T-cell (primary cell): ENCODE measurements at regions not wholly inside any gene's neighbourhood (a gene's known extent, or its start where the extent isn't known, plus 50 kb on each side); places are given as distances from the start of the nearest gene placed in this dataset.

ENCODE experiments used
- ATAC-seq, 4 experiments: fragments of 200-7000 bp in 3 of 4; fragments of 150-1000 bp in 1 of 4; cut with Tn5 transposase; replicated peaks in 1 of 4; 1 replicate in 3 of 4; 2 replicates in 1 of 4; pipeline ENCODE4 v1.10.0; 2021; ENCODE audit warnings: moderate library complexity in 3 of 4, mild to moderate bottlenecking in 2 of 4, moderate number of reproducible peaks in 1 of 4
- CTCF ChIA-PET, 2 donors: fragments of 300-600 bp; sonication (Branson Sonifier 250); formaldehyde crosslinking; loops; one replicate each; lab custom pipeline; 2022; ENCODE audit warnings: antibody characterized with exemption in 2 of 2; lab: Charles Lee
- POLR2A ChIA-PET, 2 donors: fragments of 300-600 bp; sonication (Branson Sonifier 250); formaldehyde crosslinking; loops; one replicate each; lab custom pipeline; 2022; ENCODE audit warnings: antibody characterized with exemption in 2 of 2; lab: Charles Lee
- DNase-seq, 35 experiments: peaks; one replicate each; pipeline versions ENCODE4 v3.0.0 to v3.0.0-alpha.2; 2013 to 2023
- H3K27ac ChIP-seq: one replicate; pipeline ENCODE4 v1.5.1; 2013; ENCODE audit warnings: low read length
- H3K27me3 ChIP-seq, 2 experiments: replicated peaks in 1 of 2; 1 replicate in 1 of 2; 2 replicates in 1 of 2; pipeline versions ENCODE4 v1.6.1 to v1.7.0; 2013; ENCODE audit warnings: low read length in 1 of 2, mixed read lengths in 1 of 2; ENCODE audit not compliant: control insufficient read depth in 2 of 2, insufficient read depth in 2 of 2; ENCODE audit errors: extremely low read depth in 1 of 2
- H3K36me3 ChIP-seq, 2 donors: 1 replicate in 1 of 2; 2 replicates in 1 of 2; pipeline versions ENCODE4 v1.6.1 to v1.7.0; 2013; ENCODE audit warnings: low read length in 1 of 2; ENCODE audit not compliant: control insufficient read depth in 2 of 2, insufficient read depth in 1 of 2; ENCODE audit errors: extremely low read depth in 1 of 2
- H3K4me1 ChIP-seq, 2 experiments: 1 replicate in 1 of 2; 2 replicates in 1 of 2; pipeline versions ENCODE4 v1.6.1 to v1.7.0; 2013; ENCODE audit warnings: low read length in 2 of 2, mixed read lengths in 1 of 2; ENCODE audit not compliant: insufficient read depth in 2 of 2, control insufficient read depth in 1 of 2; ENCODE audit errors: extremely low read depth in 1 of 2
- H3K4me3 ChIP-seq, 2 donors: 1 replicate in 1 of 2; 2 replicates in 1 of 2; pipeline versions ENCODE4 v1.5.1 to v1.7.0; 2013; ENCODE audit warnings: mild to moderate bottlenecking in 2 of 2, low read length in 1 of 2, moderate library complexity in 1 of 2; ENCODE audit not compliant: control insufficient read depth in 1 of 2; ENCODE audit errors: extremely low read depth in 1 of 2
- H3K9me3 ChIP-seq: 2 replicates; pipeline ENCODE4 v1.7.0; 2013
- H3K27ac Mint-ChIP-seq, 2 donors: one replicate each; pipeline ENCODE4 v1.8.0; 2020 to 2021; ENCODE audit warnings: mild to moderate bottlenecking in 2 of 2, mixed read lengths in 2 of 2
- H3K27me3 Mint-ChIP-seq, 2 donors: one replicate each; pipeline ENCODE4 v1.8.0; 2021 to 2022; ENCODE audit warnings: mixed read lengths in 2 of 2
- H3K36me3 Mint-ChIP-seq: one replicate; pipeline ENCODE4 v1.8.0; 2021; ENCODE audit warnings: mixed read lengths
- H3K4me1 Mint-ChIP-seq, 3 donors: one replicate each; pipeline ENCODE4 v1.8.0; 2020 to 2022; ENCODE audit warnings: mixed read lengths in 3 of 3, mild to moderate bottlenecking in 1 of 3
- H3K4me3 Mint-ChIP-seq, 3 donors: one replicate each; pipeline ENCODE4 v1.8.0; 2020 to 2022; ENCODE audit warnings: mild to moderate bottlenecking in 3 of 3, mixed read lengths in 3 of 3, moderate library complexity in 3 of 3
- H3K9me3 Mint-ChIP-seq, 3 donors: one replicate each; pipeline ENCODE4 v1.8.0; 2020 to 2022; ENCODE audit warnings: mixed read lengths in 3 of 3
- WGBS: methylation state at CpG from one replicate; pipeline ENCODE4 v1.1.5; 2013; ENCODE audit warnings: missing lambda C conversion rate; ENCODE audit not compliant: insufficient coverage; 5-methylcytosine and 5-hydroxymethylcytosine counted together

DNA sequence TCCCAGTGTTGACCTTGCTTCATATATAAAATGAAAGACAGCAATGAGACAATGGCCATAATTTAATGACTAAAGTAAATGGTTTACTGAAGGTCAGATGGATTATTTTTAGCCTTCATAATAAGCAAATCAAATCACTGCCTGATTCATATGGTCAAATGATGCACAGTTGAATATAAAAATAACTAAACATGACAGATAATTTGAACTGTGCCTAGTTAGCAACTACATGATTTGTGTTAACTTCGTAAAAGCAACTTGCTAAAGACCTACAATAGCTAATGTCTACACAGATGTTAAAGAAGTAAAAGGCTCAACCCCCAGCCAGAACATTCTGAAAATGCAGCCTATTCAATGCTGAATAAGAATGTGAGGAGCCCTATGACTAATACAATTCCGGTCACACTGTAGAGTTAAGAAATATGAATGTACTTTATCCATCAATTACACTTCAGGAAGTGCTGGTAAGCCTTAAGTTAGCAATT, 590.8 kb upstream of the CDH2 start:
- WGBS = no CpG with 5 or more reads among the region's 2 CpGs
- Mint-ChIP-seq H3K27ac (no peak overlapping the region), H3K36me3 (no peaks in the 10 kb centered on the region), H3K4me3 (no peak overlapping the region), H3K4me1 (no peaks in the 10 kb centered on the region), H3K9me3 (peaks cover 6 to 19% (median 6%) of the 10 kb centered on the region in 3 donors), H3K27me3 (no peaks in the 10 kb centered on the region)
- ATAC-seq = no peak
- H3K27ac ChIP-seq = no peak overlapping the region
- DNase-seq = no peak
- no peaks in the 10 kb centered on the region for H3K9me3 ChIP-seq
- peaks cover 0 to 7% of the 10 kb centered on the region in 2 experiments for H3K4me1 ChIP-seq
- no peak overlapping the region for H3K4me3 ChIP-seq
- ChIA-PET CTCF (no interaction called here), POLR2A (no interaction called here)
- H3K36me3 ChIP-seq = no peaks in the 10 kb centered on the region
- no peaks in the 10 kb centered on the region for H3K27me3 ChIP-seq

DNA sequence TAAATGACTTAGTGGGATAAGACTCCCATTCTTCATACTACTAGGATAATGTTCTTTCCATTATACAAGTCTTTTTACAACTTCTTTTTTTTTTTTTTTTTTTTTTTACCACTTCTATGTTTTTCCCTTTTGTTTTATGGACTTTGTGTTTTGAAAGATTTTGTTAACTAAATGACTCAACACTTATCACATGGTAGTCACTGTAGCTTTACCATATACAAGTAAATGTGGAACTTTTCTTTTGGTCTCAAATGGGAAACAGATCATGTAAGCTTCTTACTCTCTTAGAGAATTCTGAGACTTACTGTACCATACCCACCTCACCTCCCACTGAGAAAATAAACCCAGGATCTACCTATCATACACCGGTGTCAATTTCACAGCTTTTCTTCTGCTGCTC, 590.3 kb upstream of the CDH2 start:
- no peak overlapping the region for H3K27ac ChIP-seq
- ChIA-PET POLR2A (no interaction called here), CTCF (no interaction called here)
- no CpG with 5 or more reads among the region's 1 CpG for WGBS
- no peak overlapping the region for H3K27ac Mint-ChIP-seq
- no peaks in the 10 kb centered on the region for H3K27me3 Mint-ChIP-seq
- no peaks in the 10 kb centered on the region for H3K9me3 ChIP-seq
- no peaks in the 10 kb centered on the region for H3K36me3 ChIP-seq
- no peak overlapping the region for H3K4me3 ChIP-seq
- H3K4me3 Mint-ChIP-seq = no peak overlapping the region
- ATAC-seq = no peak
- H3K27me3 ChIP-seq = no peaks in the 10 kb centered on the region
- no peaks in the 10 kb centered on the region for H3K4me1 Mint-ChIP-seq
- H3K36me3 Mint-ChIP-seq = no peaks in the 10 kb centered on the region
- no peak for DNase-seq
- peaks cover 0 to 7% of the 10 kb centered on the region in 2 experiments for H3K4me1 ChIP-seq
- H3K9me3 Mint-ChIP-seq = peaks cover 6 to 22% (median 10%) of the 10 kb centered on the region in 3 donors

DNA sequence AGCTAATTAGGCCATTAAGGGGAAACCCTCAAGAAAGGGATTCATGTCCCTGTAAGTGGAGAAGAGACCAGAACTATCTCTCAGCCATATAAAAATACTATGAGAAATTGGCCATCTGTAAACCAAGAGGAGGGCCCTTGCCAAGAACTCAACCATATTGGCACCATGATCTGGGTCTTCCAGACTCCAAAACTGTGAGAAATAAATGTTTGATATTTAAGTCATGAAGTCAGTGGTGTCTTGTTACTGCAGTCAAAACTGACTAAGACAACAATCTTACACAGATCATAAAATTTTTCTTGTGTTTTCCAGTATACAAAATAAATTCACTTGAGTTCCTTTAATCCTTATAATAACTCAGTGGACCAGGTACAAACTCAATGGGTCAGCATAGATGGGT, 589.8 kb upstream of the CDH2 start:
- Histone ChIP-seq H3K27ac (no peak overlapping the region), H3K9me3 (no peaks in the 10 kb centered on the region), H3K4me1 (peaks cover 0 to 7% of the 10 kb centered on the region in 2 experiments), H3K27me3 (no peaks in the 10 kb centered on the region), H3K36me3 (no peaks in the 10 kb centered on the region), H3K4me3 (no peak overlapping the region)
- ChIA-PET CTCF (no interaction called here), POLR2A (no interaction called here)
- no peaks in the 10 kb centered on the region for H3K4me1 Mint-ChIP-seq
- H3K4me3 Mint-ChIP-seq = no peak overlapping the region
- H3K27me3 Mint-ChIP-seq = no peaks in the 10 kb centered on the region
- no peak overlapping the region for H3K27ac Mint-ChIP-seq
- DNase-seq (no peak), ATAC-seq (no peak)
- H3K36me3 Mint-ChIP-seq = no peaks in the 10 kb centered on the region
- peaks cover 6 to 27% (median 13%) of the 10 kb centered on the region in 3 donors for H3K9me3 Mint-ChIP-seq

DNA sequence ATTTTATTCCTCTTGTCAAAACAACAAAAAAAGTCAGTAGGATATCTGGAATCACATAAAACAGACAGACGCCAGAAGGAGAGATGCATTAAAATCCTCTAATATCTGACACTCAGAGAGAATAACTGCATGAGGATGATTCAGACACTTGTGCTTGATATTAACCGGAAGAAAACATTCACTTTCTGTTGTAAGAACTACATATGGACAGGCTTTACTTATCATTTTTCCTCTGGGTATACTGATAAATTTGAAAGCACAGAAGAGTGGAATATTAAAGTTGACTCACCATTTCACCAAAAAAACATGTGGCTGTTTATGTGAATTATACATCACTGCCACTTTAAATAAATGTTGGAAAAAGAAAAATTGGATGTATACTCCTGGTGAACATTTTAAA, 589.1 kb upstream of the CDH2 start:
- peaks cover 0 to 7% of the 10 kb centered on the region in 2 experiments for H3K4me1 ChIP-seq
- Mint-ChIP-seq H3K4me3 (no peak overlapping the region), H3K27me3 (no peaks in the 10 kb centered on the region), H3K4me1 (no peaks in the 10 kb centered on the region), H3K27ac (no peak overlapping the region), H3K9me3 (peaks cover 6 to 29% (median 15%) of the 10 kb centered on the region in 3 donors), H3K36me3 (no peaks in the 10 kb centered on the region)
- H3K27me3 ChIP-seq = no peaks in the 10 kb centered on the region
- no peaks in the 10 kb centered on the region for H3K36me3 ChIP-seq
- H3K27ac ChIP-seq = no peak overlapping the region
- ChIA-PET POLR2A (no interaction called here), CTCF (no interaction called here)
- DNase-seq (no peak), ATAC-seq (no peak)
- no peaks in the 10 kb centered on the region for H3K9me3 ChIP-seq
- no peak overlapping the region for H3K4me3 ChIP-seq
- WGBS = 100% methylated on average over 1 of the region's 2 CpGs

DNA sequence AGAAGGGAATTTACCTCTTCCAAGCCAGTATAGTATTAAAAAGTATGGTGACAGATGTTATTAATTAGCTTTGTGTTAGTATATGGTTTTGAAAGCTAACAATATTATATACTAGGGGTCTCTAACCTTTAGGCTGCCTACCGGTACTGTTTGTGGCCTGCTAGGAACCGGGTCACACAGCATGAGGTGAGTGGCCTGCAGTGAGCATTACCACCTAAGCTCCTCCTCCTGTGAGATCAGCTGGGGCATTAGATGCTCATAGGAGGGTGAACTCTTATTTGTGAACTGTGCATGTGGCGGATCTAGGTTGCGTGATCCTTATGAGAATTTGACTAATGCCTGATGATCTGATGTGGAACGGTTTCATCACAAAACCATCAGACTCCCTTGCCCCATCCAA, 583.4 kb upstream of the CDH2 start:
- DNase-seq (no peak), ATAC-seq (no peak)
- no peaks in the 10 kb centered on the region for H3K27me3 ChIP-seq
- Mint-ChIP-seq H3K4me3 (no peak overlapping the region), H3K9me3 (peaks cover 6 to 27% (median 13%) of the 10 kb centered on the region in 3 donors), H3K27ac (no peak overlapping the region), H3K27me3 (no peaks in the 10 kb centered on the region), H3K36me3 (no peaks in the 10 kb centered on the region), H3K4me1 (no peaks in the 10 kb centered on the region)
- CTCF ChIA-PET = no interaction called here
- no peaks in the 10 kb centered on the region for H3K9me3 ChIP-seq
- no peaks in the 10 kb centered on the region for H3K4me1 ChIP-seq
- no peak overlapping the region for H3K27ac ChIP-seq
- POLR2A ChIA-PET = no interaction called here
- H3K4me3 ChIP-seq = no peak overlapping the region
- no peaks in the 10 kb centered on the region for H3K36me3 ChIP-seq
- WGBS = no CpG with 5 or more reads among the region's 5 CpGs

DNA sequence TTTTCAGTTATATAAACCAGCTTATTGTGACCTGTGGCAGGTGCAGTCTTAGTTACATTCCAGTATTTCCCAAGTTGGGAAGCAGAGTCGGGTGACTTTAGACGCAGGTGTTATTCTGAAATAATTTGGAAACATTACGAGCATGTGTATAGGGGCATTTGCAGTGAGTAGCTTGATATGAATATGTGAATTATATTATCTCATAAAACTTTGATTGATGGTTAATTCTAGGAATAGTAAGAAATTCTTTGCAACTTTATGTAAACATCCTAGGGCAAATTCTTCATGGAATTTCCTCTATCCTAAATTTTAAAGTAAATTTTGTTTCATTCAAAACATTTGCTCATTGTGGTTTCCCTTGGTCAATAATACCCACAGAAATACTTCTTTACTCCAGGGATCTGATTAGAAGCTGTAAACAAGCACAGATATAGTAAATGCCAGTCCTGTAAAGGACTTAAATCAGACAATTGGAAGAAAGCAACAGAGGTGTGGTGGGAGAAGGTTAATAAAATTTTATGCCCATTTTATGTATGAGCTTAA, 580.6 kb upstream of the CDH2 start:
- Histone ChIP-seq H3K4me3 (no peak overlapping the region), H3K9me3 (no peaks in the 10 kb centered on the region), H3K36me3 (no peaks in the 10 kb centered on the region), H3K27ac (no peak overlapping the region), H3K4me1 (no peaks in the 10 kb centered on the region), H3K27me3 (no peaks in the 10 kb centered on the region)
- no peaks in the 10 kb centered on the region for H3K27me3 Mint-ChIP-seq
- POLR2A ChIA-PET = no interaction called here
- CTCF ChIA-PET = no interaction called here
- H3K27ac Mint-ChIP-seq = no peak overlapping the region
- H3K9me3 Mint-ChIP-seq = peaks cover 5 to 26% (median 15%) of the 10 kb centered on the region in 3 donors
- no CpG with 5 or more reads among the region's 3 CpGs for WGBS
- DNase-seq = no peak
- no peak overlapping the region for H3K4me3 Mint-ChIP-seq
- no peaks in the 10 kb centered on the region for H3K36me3 Mint-ChIP-seq
- no peak for ATAC-seq
- no peaks in the 10 kb centered on the region for H3K4me1 Mint-ChIP-seq

DNA sequence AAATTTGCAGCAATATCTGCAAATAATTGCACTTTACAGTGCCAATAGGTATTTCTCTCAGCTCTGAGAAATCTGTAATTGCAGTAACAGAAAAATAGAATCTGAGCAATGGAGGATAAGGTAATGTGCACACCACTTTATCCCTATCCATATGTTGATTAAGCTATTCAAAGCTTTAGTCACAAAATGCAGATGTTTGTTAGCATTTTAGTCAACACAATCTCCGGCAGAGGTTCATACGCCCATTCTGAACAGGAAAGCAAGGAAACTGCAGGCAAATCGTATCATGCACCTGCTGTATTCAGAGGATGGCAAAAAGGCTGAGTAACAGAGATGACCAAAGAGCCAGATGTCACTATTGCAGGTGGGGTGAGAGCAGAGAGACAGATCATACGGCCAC, 566.2 kb upstream of the CDH2 start:
- Histone ChIP-seq H3K4me3 (no peak overlapping the region), H3K9me3 (no peaks in the 10 kb centered on the region), H3K27ac (no peak overlapping the region), H3K27me3 (no peaks in the 10 kb centered on the region), H3K36me3 (no peaks in the 10 kb centered on the region), H3K4me1 (no peaks in the 10 kb centered on the region)
- WGBS = no CpG with 5 or more reads among the region's 4 CpGs
- no peak overlapping the region for H3K4me3 Mint-ChIP-seq
- ATAC-seq (no peak), DNase-seq (no peak)
- no peaks in the 10 kb centered on the region for H3K36me3 Mint-ChIP-seq
- no peak overlapping the region for H3K27ac Mint-ChIP-seq
- no peaks in the 10 kb centered on the region for H3K27me3 Mint-ChIP-seq
- POLR2A ChIA-PET = no interaction called here
- H3K9me3 Mint-ChIP-seq = peaks cover 5 to 14% (median 10%) of the 10 kb centered on the region in 3 donors
- CTCF ChIA-PET = no interaction called here
- no peaks in the 10 kb centered on the region for H3K4me1 Mint-ChIP-seq
